NCI-H510A treated with DMSO at 0.1 percent for 48 hours (cell line): ENCODE measurements at regions not wholly inside any gene's neighbourhood (a gene's known extent, or its start where the extent isn't known, plus 50 kb on each side); places are given as distances from the start of the nearest gene placed in this dataset.

Experiments used
- DNase-seq: peaks from one replicate; lab custom pipeline; 2025; lab: John Stamatoyannopoulos, UW

DNA sequence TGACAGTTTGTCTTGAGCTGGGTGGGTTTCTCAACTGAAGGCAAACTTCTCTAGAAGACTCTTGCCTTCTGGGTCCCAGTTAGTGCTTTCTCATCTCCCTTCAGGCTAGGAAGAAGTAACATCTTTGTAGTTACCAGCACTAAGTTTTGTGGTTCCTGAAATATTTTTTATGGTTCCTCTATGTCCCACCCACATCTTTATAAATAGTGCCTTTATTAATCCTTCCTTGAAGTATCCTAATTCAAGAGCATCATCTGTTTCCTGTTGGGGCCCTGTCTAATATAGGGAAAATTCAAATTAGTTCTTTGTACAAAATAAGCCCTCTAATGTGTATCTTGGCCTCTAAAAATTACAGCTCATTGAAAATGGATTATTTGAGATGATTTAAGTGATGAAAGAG, 147.4 kb upstream of the MAOA start:
- no peak for DNase-seq

DNA sequence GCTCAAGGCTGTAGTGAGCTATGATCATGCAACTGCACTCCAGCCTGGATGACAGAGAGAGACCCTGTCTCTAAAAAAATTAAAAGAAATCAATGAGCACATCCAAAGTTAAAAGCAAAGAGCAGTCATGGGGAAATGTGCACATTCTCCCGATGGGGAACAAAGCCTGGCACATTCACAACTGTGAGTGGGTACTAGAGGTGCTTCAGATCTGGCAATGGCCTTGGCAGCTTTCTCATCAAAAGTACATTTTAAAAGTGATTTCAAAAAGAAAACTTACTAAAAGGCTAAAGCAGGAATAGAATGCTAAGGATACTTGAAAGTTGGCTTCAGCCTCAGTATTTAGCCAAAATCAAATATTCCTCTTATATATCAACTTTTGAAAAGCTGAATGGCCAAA, 145.9 kb upstream of the MAOA start:
- DNase-seq = no peak

DNA sequence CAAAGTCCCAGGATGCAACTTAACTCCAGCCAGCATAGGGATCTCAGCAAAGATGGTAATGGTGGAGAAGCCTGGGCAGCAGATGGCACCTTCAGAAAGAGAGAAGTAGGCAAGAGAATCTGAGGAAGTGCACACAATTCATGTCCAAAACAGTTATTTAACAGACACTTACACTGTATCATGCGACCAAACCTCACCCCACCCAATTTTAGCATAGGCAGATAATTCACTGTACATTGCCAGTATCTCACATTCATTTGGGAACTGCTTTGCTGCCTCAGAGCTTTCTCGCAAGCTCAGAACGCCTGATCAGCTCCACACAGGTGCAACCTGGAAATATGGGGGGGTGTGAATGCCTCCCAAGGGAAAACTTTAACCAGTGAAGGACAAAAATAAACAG, 143.0 kb upstream of the MAOA start:
- no peak for DNase-seq

DNA sequence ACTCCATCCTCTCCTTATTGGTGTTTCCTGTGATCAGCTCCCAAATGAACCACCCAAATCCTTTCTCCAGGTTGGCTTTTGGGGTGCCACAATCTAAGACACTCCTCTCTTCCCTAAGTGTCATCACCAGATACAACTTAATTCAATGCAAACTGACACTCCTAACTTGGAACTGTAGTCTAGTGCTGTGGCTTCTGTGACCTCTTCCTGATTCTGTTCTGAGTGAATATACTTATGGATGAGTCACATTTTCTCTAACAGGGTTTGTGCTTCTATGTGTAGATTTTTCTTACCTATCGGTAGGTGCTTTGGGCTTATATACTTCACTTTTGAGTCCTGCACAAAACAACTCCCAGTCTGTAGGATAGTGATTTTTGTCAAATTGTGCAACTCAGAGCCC, 141.3 kb upstream of the MAOA start:
- DNase-seq = no peak

DNA sequence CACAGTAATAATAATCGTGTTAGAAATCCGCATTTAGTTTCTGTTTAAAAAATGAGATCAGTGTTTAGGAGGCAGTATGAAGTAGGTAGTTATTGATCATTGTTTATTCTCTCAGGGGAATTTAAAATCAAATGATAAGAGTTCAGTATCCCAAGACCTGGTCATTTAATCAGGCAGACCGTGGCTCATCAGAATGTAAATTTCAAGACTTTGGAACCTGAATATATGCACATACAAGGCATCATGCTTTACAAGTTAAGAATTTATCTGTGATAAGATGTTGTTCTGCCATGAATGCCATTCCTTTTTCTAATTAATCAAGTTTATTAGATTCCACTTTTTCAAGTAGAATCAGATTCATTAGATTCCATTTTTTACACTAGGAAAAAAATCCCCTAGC, 133.5 kb upstream of the MAOA start:
- DNase-seq = no peak

DNA sequence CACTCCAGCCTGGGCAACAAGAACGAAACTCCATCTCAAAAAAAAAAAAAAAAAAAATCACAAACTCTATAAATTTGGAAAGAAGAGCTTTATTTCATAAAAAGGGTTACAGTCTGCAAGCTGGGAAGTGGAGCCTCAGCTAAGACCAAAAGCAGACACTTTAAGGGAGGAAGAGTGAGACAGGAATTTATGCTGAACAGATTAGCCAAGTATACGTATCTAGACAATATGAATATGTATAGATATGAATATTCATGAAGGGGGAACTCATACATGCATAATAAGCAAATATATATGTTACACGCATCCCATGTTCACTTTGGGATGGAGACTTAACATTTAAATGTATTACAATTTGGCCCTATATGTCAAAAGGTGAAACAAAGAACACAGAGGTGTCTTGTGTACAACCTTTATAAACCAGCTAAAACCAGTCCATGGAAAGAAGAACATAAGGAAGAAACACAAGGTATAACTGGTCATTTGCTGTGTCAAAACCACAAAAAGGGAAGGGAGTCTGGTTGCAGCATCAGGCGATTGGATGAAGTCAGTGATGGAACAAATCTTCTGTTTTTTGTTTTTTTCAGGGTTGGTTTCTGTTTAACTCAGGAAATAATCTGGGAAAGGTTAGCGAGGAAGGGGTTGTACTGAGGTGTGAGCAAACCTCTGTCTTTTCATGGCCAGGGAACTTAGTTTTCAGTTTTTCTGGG, 130.0 kb upstream of the MAOA start:
- DNase-seq = no peak

DNA sequence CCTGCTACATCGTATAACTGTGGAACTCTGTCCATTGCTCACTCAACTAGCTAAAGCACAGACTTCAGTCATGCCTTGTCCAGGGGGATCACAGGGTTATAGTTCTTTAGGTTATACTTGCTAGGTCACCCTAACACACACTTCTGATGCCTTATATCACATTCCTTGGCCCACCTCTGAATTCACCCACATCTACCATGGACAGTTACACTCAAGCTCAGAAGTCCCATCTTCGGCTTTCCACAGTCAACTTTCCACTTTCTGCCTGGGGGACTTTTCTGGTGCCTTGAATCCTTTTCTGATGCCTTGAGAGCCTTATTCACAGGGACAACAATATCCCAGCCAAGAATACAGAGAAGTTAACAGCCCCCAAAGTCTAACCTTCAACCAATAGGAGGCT, 129.2 kb upstream of the MAOA start:
- no peak for DNase-seq

DNA sequence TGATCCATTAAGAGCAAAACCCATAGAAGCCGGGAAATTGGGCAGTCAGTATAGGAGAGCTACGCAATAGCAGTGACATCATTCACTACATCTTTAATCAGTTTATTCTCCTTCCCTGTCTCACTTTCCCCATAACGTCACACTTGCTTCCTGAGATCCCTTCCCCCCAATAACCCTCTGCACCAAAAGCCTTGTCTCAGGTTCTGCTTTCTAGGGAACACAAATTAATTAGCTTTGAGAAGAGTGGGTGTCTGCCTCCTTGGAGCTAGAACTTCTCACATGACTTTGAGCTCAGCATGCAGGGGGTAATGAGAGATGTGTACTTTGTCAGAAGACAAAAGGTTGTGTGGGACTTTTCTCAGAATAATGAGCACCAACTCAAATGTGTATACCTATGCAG, 128.3 kb upstream of the MAOA start:
- no peak for DNase-seq

DNA sequence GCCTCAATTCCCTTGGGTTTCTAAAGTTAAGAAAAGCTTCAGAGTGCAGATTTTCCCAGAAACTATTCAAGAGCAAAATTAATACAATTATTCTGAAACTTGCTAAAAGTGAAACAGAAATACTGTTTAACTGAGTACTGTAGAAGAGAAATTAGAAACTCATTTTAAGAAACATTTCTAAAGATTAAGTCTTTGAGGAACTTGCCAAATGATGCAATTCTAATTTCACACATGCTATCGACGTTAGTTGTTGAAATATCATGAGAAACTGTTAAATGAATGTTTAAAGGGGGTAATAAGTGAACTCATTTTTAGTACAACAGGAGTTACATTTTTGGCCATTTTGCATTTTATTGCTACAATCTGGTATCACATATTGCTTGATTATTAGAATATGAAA, 125.3 kb upstream of the MAOA start:
- DNase-seq = no peak

DNA sequence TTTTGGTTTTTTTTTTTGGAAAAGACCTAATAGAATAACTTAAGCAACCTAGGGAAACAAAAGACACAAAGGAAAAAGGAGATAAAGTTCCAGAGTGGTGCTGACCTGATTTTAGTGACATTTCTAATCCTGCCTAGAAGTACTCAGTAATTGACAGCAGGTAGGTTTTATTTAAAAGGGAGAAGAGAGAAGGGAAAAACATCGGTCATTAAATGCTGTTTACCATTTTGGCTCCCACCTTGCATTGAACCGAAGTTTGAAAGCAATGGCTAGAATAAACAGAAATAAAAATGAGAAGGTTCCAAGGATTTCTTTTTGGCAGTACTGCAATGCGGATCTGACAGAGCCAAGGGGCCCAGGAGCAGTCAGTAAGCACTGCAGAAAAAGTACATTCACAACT, 115.8 kb upstream of the MAOA start:
- DNase-seq = no peak

DNA sequence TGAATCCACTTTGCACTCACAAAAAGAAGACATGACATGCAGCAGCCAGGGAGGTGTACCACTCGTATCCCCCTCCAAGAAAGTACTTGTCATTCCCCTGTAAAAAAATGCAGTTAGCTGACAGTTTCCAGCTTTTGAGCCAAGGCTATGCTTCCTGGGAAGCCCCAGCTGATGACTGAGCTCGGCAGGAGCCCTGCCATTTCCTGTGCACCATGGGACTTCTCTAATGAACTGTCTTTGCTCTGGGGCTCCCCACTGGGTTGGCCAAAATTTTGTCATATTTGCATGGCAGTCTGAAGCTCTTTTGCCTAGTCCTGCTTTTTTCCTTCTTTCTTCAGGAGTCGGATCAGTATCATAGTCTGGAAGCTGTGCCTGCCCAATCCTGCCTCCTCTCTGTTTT, 104.5 kb upstream of the MAOA start:
- DNase-seq = no peak

DNA sequence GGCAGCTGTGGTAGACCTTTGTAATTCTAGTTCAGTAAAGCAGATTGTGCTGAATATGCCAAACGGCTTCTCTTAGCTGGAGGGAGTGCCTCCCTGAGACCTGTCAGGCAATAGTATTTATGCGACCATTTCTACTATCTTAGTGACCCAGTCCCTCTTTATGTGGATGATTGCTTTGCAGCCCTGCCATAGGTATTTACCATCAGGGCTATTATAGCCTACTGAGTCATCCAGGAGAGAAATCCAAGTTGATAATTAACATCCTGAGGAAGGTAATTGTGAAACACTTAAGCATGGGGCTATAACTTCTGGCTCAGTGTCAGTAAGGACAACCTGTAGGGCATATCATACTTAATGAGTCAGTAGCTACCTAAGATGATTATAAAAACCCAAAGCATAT, 103.9 kb upstream of the MAOA start:
- DNase-seq = no peak

DNA sequence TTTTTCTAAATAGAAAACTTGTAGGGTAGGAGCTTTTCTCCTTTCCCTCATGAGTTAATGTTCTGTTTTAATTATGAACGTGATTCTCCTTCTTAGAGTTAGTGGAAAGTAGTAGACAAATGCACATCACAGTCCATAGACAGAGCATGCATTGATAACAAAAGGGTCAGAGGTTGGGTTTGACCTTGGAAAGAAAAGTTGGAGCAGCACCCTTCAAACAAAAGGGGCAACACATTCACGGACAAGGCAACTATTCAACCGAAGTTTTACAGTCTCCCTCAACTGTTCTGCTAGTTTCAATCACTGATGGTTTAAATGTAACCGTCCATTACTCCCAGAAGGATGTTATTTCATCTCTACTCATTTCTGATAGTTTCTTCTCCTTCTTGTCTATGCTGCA, 103.4 kb upstream of the MAOA start:
- no peak for DNase-seq

DNA sequence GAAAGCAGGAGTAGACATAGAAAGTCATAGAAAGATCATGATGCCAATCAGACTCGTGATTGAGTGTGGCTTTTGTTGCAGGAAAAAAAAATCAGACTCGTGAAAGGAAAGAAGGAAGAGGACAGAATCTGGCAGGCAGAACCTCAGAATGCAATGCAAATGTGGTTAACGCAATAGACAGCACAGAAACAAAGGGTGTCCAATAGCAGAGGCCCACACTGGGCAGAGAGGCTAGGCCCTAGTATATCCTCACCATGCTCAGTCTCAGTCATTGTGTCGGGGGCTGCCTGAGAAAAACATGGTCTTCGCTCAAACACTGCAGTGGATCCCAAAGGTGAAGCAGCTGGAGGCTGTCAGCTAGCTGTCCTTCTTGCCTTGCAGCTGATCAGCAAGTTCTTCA, 102.8 kb upstream of the MAOA start:
- no peak for DNase-seq

DNA sequence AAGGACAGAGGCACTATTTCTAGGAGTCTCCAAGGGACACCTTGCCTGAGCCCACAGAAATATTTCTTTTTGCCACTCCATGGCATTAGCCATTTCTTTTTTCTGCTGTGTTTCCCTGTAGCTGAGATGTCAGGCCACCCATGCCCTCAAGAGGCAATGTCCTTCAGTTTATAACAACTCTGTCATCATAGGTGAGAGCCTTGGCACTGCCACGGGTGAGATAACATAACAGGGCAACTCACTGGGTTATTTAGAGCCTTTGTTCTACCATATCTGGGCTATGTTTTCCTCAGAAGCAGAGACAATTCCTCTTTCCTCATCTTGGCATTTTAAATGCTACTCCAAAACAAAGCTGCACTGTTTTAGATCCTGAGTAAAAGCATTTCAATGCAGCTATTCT, 99.9 kb upstream of the MAOA start:
- no peak for DNase-seq

DNA sequence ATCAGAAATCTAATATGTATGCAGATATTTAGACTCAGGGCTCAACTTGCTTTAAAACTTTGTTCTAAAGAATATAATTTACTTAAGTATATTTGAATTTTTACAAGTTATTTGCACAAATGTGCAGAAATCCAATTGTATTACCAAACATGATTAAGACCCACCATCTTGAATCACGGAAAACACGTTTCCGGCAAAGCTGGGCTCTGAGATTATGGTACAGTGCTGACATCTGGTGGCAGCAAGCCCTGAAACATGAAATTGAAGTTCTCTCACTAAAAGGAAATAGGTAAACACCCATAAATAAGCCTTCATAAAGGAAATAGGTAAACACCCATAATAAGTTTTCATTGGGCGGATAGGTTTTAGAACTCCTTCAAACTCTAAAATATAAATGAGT, 98.3 kb upstream of the MAOA start:
- peak; percentile 60 for DNase-seq

DNA sequence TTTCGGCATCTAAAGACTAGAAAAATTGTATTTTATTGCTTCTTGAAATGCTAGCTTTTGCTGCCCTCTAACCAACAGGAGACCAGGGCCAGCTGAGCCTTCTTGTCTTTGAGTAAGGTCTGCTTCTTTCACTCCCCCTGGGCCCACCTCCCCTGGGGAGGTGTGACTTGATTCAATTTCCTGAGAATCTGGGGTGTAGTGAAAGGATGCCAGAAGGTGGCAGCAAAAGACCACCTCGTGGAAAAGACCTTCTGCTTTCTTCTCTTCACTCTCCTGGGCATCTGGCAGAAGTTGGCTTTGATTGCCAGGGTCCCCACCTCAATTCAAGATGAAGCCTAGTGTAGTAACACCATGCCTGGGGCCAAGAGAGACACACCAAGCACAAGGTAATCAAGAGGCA, 96.5 kb upstream of the MAOA start:
- DNase-seq = peak; percentile 62

DNA sequence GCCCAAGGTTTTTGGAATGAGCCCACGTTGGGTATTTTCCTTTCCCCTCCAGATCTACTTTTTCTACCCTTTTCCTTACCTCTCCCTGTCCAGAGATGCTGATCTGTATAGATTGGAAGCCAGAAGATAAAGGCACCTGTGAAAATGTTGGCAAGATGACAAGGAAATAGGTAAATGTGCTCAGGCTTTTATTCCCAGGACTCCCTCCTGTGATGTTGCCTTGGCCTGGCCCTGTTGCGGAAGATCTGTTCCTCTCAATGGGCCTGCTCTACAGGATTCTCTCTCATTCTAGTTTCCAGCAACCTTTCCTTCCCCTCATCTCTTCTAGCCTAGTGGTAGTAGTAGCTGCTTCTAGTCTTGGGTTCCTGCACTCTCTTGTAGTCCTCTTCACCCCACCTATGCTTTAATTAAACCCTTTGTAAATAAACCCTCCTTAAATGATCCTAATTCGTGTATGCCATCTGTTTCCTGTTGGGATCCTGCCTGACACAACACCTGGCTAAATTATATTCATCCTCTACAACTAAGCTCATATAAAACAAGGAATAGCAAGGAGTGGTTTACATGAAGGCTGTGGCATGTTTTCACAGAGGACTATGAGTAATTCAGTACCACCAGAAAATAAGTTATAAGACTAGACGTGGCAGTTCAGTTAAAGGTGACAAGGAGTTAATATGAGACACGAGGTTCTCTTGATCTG, 95.7 kb upstream of the MAOA start:
- peak; percentile 67 for DNase-seq

DNA sequence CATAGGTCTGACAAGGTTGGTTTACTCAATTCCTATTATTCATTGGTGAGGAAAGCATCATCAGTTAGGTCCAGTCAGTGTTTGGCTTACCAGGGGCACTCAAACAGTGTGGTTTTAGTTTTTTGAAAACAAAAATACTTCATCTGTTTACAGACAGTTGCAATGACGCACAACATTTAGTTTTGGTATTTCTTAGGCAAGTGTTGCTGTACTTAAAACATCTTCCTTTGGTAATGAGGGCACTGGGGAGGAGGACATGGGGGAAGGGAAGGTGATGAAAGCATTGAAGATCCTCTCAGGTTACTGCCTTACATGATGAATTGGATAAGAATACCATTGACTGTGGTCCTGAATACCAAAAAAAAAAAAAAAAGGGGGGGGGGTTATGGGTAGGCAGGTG, 93.7 kb upstream of the MAOA start:
- DNase-seq = no peak

DNA sequence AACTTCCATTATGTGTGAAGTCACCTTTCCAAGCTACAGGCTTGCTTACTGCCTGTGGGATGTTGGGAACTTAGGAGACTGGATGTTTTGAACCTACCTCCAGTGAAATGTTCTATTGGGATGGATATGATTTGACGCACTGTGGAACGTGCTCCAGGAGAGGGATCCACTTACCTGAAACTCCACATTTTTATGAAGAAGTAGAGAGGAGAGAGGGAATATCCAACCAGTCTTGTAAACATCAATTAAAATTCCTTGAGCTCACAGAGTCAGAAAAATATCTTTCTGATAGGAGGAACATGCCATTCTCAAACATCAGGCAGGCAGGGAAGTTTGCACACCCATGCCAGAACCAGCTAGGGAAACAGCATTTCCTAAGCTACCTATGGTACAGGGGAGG, 91.1 kb upstream of the MAOA start:
- no peak for DNase-seq

DNA sequence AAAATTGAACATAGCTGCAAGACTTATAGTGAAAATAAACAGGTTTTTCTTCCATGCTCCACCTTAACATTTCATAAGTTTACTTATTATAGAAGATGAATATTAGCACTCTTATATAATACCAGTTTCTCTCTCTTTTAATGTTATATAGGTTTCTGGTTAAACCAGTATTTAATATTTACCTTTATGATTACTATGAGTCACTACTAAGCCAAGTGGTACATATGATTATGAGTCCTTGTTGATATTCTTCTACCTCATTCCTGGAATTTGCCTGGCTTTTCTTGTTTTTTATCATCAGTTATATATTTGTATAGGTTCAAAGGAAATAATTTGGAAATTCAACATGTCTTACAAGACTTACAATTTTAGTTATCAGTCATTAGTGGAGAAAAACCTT, 89.9 kb upstream of the MAOA start:
- no peak for DNase-seq

DNA sequence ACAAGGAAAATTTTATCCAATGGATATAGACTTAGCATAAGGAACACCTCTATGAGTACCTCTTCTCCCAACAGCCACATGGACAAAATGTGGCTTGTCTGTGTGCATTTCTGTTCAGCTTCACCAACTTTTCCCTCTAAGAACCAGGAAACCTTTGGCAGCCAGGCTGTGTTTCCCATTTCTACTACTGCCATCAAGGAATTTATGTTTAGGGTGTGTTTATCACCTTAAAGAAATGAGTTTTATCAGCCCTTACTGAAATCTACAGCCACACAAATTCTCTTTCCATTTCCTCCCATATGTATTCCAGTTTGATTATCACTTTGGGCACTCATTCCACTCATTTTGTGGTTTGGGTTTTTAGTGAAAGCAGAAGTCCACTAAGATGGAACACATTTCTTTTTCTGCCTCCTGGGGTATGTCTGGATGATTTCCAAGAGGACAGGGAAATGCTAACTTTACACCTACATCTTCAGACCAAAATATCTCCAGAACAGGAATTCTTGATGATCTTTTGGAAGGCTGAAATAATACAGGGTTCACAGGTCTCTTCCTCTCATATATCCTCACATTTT, 82.6 kb upstream of the MAOA start:
- DNase-seq = no peak

DNA sequence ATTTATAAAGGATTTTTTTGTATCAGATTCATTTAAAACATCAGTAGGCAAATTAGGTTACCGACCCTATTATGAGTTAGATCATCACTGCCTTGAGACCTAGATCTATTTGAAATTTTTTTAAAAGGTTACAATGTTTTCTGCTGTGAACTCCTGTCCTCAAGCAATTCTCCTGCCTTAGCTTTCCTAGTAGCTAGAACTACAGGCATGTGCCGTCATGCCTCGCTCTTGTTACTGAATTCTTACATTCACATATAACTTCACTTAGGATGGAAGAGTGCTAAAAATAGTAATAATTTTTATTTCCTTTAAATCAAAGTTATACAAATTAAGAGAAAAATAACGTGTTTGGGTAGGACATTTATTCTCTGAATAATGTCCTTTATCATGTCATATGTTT, 75.5 kb upstream of the MAOA start:
- no peak for DNase-seq

DNA sequence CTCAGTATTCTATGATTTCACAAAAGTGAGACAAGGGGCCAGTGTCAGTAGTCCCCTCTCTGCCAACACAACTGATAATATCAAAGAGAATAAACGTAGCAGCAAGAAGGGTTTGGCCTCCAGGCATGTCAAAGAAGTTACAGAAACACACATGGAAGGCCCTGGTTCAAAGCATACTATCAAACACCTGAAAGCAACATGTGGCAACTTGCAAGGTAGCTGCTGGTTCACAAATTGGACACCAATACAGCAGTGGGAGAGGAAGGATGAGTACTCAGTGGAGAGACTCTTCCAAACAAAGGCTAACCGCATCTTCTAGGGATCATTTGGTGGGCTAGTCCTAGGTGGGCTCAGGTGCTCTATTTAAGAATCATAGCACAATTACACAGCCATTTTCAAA, 74.9 kb upstream of the MAOA start:
- DNase-seq = no peak
